SH-SY5Y (cell line): ENCODE measurements at regions not wholly inside any gene's neighbourhood (a gene's known extent, or its start where the extent isn't known, plus 50 kb on each side); places are given as distances from the start of the nearest gene placed in this dataset.

Source experiments
- GATA2 ChIP-seq: IDR thresholded peaks from 2 replicates; pipeline ENCODE4 v1.6.1; 2011; ENCODE audit warnings: mild to moderate bottlenecking, low read depth, low read length
- GATA3 ChIP-seq: IDR thresholded peaks from 2 replicates; pipeline ENCODE4 v1.6.1; 2011; ENCODE audit warnings: low read depth, mild to moderate bottlenecking, low read length, moderate library complexity

- TF ChIP-seq GATA2: peak; percentile 29; the same call in 1 of the 2 replicates
- no peak for TF ChIP-seq GATA3
Observed at GRCh38 chr11:115893461-115894099, 389.4 kb upstream of the CADM1 start.

GRCh38 chr11:115892016-115892415 is 387.8 kb upstream of the CADM1 start:
- no peak for TF ChIP-seq GATA2
- no peak for TF ChIP-seq GATA3

GRCh38 chr11:115891581-115891980 is 387.4 kb upstream of the CADM1 start:
- TF ChIP-seq GATA2: no peak
- no peak for TF ChIP-seq GATA3

- TF ChIP-seq GATA3 (no peak), GATA2 (no peak)
Observed at GRCh38 chr11:115890500-115890899, 386.3 kb upstream of the CADM1 start.

- no peak for TF ChIP-seq GATA2
- TF ChIP-seq GATA3: no peak
Observed at GRCh38 chr11:115889712-115890111, 385.5 kb upstream of the CADM1 start.

GRCh38 chr11:115887727-115888126 is 383.5 kb upstream of the CADM1 start:
- no peak for TF ChIP-seq GATA3
- TF ChIP-seq GATA2: no peak

- no peak for TF ChIP-seq GATA2
- TF ChIP-seq GATA3: no peak
Observed at GRCh38 chr11:115887316-115887715, 383.1 kb upstream of the CADM1 start.

GRCh38 chr11:115886422-115886733 is 382.2 kb upstream of the CADM1 start:
- no peak for TF ChIP-seq GATA2
- TF ChIP-seq GATA3: no peak

GRCh38 chr11:115885535-115886421 is 381.6 kb upstream of the CADM1 start:
- TF ChIP-seq GATA2 (no peak), GATA3 (no peak)

- TF ChIP-seq GATA2 (no peak), GATA3 (no peak)
Observed at GRCh38 chr11:115884800-115885534, 380.8 kb upstream of the CADM1 start.

GRCh38 chr11:115874843-115875242 is 370.6 kb upstream of the CADM1 start:
- TF ChIP-seq GATA2 (no peak), GATA3 (no peak)

- TF ChIP-seq GATA2 (no peak), GATA3 (no peak)
Observed at GRCh38 chr11:115873813-115874212, 369.6 kb upstream of the CADM1 start.

- TF ChIP-seq GATA2 (no peak), GATA3 (no peak)
Observed at GRCh38 chr11:115872416-115872815, 368.2 kb upstream of the CADM1 start.

GRCh38 chr11:115871161-115871760 is 367.0 kb upstream of the CADM1 start:
- TF ChIP-seq GATA3: no peak
- no peak for TF ChIP-seq GATA2

- no peak for TF ChIP-seq GATA2
- no peak for TF ChIP-seq GATA3
Observed at GRCh38 chr11:115869780-115870431, 365.7 kb upstream of the CADM1 start.
